ENCODE measurements at regions not wholly inside any gene's neighbourhood (a gene's known extent, or its start where the extent isn't known, plus 50 kb on each side); places are given as distances from the start of the nearest gene placed in this dataset.

DNA sequence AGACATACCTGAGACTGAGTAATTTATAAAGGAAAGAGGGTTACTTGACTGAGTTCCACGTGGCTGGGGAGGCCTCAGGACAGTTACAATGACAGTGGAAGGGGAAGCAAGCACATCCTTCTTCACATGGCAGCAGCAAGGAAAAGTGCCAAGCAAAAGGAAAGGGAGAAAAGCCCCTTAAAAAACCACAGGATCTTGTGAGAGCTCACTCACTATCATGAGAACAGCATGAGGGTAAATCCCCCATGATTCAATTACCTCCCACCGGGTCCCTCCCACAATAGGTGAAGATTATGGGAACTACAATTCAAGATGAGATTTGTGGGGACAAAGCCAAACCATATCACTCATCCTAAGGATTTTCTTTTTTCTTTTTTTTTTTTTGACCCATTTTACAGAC, 177.8 kb upstream of the EEA1 start:
- DNase-seq, result no peak

DNA sequence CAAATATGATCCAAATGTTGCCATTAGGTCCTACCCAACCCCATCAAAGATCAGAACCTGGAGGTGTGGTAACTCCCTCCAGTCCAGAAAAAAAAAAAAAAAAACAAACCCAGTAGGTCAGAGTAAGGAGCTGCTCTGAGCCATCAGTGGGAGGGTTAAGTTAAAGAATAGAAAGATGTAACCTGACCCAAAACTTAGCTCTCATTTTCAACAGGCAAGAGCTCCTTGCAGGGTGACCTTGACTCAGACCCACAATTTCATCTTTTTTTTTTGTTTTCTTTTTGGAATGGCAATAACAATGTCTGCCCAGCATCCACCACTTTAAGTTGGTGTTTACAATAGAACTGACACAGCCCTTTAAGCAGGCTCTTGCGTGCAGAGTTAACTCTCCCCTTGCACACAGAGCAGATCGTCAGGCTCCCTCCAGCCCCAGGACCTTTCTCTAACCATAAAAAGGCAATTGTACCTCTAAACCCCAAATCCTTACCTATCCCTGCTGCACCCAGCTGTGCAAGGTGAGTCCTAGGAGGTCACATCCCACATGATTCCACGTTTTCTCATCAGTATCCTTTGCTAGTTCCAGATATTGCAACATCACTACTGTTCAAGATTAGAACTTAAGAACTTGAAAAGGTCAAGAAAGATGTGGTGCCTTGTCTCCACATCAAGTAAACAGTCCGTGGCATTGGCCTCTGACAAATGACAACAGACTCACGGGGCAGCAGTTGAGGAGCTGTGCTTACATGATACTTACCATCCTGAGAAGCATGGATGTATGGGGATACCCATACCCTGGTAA, 178.6 kb upstream of the EEA1 start:
- DNase-seq, result no peak

DNA sequence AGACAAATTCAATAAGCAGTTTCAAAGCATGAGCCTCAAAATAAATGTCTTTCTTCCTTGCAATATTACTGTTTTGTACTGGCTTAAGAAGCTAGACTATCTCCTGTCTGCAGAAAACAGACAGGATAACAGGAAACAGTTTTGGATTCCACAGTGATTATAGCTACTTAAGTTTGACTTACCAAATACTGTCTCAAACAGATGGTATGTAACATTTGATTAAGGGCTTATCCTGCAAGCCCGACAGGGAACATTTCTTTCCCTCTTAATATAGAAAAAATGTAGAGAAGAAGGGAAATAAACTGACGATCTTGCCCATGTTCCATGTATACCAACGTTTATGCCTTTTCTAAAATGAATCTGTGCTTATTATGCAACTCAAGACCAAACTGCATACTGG, 179.9 kb upstream of the EEA1 start:
- DNase-seq, result no peak

DNA sequence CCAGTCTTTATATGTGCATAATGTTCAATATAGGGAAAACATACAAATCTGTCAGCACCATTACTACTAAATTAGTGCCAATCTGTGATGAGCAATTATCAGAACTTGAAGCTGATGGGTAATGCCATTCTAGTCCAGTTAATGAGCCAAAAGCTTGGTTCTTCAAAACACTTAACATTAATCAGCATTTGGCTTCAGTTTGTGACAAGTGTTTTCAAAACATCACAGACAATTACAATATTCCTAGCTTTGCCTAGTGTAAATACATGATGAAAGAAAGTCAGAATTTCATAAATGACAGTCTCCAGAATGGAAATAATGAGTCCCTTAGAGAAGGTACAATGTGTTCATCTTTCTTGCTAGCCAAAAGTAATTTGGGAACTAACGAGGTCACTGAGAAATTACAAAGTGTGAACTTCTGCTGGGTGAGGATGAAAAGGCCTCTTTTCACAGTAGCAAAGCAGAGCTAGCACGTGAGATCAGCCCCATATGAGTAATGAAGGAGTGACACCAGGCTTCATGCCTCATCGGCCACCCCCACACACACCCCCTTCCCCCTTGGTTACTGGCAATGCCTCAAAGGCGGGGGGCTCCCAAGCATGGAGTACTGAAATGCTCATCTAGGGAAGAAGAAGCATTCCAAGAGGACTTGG, 180.6 kb upstream of the EEA1 start:
- DNase-seq, result no peak

DNA sequence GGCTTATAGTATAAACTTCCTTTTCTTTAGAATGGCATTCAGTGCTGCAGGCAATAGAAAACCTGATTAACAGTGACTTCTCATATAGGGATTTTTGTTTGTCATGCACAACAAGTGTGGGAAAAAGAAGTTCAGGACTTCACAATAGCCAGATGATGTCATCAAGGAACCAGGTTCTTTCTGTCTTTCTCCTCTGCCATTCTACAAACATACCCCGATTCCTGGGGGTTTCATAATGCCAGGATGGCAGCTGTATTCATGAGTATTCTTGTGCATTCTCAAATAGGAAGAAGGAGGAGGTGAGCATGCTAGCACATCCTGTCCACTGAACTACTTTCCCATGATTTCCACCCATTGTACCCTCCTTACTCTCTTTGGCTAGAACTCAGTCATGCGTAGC, 182.7 kb upstream of the EEA1 start:
- DNase-seq, result no peak

DNA sequence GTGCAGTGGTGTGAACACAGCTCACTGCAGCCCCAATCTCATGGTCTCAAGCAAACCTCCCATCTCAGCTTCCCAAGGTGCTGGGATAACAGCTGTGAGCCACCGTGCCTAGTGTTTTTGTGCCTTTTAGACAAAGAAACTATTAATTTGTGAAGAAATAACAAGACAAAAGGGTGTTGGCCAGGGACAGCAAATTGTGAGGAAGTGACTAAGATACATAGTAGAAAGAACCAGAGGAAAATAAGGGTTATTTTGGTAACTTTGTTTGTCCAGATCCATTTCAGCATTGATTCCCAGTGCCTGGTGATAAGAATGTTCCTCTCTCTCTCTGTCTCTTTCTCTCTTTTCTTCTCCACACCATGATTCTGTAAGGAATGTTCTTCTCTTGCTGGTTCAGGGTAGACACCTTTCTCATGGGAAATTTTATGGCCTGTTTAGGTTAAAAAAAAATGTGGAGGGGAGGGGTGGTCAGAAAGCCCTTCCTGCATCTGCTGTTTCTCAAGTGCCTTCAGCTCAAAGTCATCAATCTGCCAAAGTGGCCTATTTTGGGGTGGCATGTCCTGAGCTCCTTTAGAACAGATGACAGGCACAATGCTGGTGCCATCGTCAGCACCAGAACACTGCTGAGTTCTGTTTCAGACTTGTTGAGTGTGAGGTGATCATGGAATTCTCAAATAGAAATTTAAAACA, 184.4 kb upstream of the EEA1 start:
- DNase-seq, result no peak

DNA sequence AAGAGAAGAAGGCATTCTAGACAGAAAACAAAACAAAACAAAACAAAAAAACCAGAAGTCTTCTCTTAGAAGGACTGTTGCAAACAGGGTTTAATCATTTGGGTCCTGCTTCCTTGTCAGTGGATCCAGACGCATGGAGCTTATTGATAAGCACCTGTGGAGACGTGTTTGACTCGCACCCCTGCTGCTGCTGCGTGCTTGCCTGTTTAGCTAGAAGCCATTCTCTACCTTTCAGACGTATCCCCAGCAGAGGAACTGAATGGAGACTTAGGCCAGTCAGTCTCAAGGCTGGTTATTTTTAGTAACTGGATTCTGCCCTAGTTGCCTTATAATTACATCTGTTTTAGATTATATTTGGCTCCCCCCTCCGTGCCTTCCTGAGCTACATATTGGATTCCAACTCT, 186.1 kb upstream of the EEA1 start:
- DNase-seq, result no peak

DNA sequence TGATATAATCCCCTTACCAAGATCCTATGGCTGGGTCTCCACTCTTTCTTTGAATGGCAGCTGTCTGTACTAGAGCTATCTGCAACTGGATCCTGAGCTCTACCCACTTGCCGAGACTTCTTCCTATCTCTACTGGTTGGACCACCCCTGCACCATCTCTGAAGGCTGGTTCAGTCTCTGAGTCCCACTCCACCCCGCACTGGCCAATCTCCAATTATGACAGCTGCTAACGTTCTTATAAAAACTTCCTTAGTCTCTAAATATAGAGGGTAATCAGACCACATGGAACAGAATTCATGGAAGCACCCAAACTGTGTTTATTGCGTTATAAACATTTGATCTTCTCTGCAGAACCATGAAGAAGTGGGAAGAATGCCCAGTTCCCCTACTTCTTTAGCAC, 186.6 kb upstream of the EEA1 start:
- DNase-seq, result no peak

DNA sequence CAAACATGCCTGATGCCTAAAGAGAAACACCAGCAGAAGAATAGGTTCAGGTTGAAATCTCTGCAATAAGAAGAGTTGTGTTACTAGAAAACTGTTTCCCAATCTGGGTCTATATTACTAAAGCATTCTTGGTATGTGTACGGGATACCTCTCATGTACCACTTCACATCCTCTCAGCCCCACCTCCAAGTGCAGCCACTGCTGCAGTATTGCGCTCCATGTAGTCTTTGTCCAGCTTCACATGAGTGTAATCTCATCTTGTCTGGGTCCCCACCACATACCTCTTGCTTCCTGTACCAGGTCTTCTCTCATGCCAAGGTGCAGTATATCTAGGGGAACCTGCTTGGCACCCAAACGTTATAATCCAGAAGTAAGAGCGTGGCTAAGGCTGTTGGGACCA, 187.5 kb upstream of the EEA1 start:
- DNase-seq, result no peak

DNA sequence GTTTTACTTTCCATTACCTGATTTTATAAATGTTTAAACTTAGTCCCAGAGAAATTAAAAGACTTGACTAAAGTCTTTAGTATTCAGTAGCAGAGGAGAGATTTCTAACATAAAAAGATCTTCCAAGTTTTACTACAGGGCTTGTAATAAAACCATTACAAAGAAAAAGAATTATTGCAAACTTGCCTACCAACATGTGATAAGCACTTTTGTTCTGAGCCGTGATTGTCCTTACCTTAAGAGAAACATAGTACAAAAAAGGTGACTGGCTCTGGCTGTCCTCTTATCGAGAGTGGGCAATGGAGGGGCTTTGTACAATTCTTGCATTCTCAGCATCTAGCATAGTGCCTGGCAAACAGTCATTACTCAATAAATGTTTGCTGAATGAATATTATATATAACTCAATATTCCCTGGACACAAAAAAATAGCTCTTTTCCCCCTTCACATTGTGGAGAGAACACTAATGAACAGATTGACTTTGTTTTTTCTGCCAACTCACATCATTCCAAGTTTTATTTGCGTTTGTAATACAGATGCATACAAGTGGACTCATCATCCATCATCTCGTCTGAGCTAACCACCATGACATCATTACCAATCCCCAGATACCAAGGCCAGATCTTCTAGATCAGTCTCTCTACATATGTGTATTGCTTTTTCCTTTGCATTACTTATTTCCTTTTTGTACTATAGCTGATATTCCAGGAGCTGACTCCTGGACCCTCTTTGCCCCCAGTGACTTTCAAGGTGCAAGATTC, 192.8 kb upstream of the EEA1 start:
- DNase-seq, result no peak

DNA sequence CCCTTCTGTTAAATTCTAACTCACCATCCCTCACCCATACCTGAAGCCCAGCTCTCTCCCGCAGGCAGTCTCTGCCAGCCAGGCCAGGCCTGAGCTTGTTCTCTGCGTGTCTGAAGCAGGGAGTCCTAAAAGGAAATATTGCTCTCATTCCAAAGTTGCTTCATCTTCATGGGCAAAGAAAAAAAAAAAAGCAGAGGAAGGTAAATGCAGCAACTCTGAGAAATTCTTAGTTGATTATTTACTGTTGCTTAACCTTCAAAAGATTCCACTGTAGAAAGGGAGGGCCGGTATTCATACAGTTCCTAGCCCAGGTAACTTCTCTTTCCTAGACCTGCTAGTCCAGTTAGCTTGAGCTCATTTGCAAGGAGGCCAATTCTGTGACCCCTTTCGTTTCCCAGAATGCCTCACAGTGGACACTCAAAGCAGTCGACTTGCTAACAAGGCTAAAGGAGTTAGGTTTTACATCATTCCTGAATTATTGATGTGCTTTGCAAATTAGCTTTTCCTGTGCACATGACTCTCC, 193.5 kb upstream of the EEA1 start:
- no peak for DNase-seq

DNA sequence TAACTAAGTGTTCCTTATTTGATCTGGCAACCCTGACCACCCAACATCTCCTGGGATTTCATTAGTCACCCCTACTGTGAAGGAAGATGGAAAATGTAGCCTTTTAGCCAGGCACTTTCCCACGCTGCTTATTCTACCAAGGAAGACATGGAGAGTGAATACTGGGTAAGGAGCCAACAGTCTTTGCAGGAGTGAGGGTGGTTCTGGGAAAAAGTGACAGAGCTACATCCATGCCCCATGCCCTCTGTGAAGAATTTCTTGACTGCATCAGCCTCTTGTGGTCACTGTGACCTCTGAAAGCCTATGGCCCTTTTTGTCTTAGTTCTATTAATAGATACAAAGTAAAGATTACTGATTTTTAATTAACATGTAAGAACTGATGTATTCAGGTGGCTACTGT, 196.0 kb upstream of the EEA1 start:
- DNase-seq, result no peak

DNA sequence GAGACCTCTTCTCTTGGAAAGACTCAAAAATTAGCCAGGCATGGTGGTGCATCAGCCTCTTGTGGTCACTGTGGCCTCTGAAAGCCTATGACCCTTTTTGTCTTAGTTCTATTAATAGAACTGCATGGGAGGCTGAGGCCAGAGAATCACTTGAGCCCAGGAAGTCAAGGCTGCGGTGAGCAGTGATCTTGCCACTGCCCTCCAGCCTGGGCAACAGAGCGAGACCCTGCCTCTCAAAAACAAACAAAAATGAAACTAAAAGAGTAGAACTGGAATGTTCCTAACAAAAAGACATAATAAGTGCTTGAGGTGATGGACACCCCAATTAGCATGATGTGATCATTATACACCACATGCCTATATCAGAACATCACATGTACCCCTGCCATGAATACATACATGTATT, 197.0 kb upstream of the EEA1 start:
- DNase-seq, result no peak

DNA sequence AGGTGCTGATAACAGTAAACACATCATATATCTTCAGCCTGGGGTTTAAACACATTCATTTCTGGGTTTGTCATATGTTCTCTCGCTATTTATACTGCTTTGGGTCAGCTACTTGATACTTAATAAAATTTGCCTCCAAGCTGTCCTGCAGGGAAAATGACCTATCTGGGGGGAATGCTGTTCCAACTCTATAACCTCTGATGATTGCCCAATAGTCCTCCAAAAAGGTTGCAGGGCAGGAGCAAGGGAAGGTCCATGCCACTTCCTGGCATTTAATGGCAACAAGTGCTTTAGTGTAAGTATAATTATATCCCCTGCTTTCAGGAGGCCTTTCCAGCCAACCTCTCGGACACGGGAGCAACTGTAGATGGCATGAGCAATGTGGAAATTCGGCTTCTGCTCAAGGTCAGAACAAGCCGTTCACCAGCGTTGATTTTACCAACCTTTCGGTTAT, 198.0 kb upstream of the EEA1 start:
- no peak for DNase-seq

DNA sequence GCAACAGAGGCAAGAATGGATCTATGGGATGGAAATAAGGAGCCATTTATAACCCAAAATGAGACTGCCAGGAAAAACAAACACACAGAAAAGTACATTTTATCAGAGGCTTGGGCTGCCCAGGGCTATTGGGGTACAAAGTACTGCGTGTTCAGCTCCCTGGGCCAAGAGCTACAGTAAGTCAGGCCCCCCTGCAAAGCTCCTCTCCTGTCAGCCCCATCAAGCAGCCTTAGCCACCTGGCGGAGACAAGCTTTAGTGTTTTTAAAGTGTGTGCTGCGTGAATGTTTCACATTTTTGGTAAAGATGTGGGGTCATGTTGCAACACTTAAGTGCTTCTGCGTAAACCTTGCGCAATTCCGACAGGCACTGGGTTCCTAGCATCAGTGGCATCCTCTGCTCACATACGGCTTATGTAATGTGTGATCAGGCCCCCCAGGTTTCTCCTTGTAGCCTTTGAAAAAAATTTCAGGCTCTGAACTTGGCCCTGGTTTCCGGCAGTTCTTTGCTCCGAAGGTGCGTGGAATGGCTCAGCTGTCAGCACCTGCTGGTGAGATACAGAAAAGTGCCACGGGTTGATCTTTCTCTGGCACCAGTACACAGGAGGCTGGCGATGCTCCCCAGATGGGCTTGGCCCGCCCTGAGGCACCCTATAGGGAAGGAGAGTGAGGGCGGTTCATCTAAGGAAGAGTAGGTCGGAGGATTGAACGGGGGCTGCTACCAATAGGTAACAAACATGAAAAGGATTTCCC, 198.7 kb upstream of the EEA1 start:
- DNase-seq, result peak; percentile 4 to 47

DNA sequence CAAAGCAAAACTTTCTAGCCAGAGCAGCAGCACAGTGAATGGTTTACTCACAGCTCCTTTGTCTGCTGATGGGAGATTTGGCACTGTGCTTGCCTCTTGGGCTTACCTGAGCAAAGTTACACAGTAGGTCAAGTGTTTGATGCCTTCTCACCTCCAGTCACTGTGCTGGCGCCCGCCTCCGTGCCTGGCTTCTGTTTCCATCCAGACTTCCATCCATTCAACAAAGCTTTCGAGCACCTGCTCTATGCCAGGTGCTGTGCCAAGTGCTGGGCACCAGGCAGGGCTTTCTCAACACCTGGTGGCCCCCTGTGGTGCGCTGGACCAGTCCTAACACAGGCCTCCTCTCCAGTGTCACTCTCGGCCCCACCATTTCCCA, 199.2 kb upstream of the EEA1 start:
- DNase-seq, result no peak

DNA sequence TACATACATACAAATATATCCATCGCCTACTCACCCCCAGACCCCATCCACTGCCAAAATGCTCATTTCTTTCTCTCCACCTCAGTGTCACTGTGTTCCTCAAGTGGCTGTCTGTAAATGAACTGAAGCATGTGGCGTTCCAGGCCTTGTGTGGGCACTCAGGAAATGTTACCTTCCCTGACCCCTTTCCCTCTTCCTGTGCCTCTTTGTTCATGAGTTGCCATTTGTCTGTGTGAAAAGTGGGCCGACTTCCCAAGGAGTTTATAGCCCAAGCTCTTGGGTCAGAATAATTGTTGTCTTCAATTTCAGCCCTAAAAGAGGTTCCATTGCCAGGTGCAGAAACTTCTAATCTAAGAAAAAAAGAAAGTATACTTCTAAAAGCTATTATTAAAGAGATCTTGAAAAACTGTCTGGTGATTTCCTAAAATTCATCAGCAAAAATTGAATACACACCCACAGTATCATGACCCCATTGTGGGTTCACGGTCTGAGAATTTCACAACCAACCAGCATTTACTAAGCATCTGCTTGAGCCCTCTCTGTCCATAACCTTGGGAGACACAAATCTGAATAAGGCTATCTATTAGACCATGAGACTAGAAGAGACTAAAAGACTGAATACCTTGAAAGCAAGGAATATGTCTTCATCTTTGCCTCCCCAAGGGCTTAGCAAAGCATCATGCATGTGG, 201.4 kb upstream of the EEA1 start:
- no peak for DNase-seq

DNA sequence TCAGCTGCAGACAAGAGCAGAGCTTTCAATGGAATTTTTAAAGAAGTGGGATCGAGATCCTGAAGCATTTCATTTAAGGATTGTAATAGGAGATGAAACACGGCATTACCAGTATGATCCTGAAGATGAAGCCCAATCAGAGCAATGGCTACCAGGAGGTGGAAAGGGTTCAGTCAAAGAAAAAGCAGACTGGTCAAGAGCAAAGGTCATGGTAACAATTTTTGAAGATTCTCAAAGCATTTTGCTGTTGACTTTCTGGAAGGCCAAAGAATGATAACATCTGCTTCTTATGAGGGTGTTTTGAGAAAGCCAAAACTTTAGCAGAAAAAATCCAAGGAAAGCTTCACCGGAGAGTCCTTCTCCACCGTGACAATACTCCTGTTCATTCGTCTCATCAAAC, 204.3 kb upstream of the EEA1 start:
- DNase-seq, result no peak

DNA sequence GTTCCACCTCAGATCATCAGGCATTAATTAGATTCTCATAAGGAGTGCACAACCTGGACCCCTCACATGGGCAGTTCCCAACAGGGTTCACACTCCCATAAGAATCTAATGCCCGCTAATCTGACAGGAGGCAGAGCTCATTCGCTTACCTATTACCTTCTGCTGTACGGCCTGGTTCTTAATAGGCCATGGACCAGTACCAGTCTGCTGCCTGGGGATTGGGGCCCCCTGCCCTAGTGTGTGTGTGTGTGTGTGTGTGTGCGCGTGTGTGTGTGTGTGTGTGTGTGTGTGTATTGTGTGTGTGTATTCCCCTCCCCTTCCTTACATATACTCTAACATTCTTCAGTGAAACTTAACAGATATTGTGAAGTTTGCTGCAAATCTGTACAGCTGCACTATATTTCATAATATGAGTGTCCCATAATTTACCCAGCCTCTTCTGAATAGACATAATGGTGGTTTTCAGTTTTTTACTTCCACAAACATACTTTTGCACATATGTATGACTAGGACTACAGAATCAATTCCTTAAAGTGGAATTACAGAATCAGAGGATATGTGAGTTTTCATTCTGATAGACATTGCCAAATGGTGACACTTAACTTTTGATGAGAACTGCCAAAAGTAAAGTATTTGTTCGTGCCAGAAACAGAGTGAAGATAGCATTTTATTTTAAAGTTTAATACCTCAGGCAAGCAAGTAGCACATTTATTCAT, 205.2 kb upstream of the EEA1 start:
- DNase-seq, result no peak

DNA sequence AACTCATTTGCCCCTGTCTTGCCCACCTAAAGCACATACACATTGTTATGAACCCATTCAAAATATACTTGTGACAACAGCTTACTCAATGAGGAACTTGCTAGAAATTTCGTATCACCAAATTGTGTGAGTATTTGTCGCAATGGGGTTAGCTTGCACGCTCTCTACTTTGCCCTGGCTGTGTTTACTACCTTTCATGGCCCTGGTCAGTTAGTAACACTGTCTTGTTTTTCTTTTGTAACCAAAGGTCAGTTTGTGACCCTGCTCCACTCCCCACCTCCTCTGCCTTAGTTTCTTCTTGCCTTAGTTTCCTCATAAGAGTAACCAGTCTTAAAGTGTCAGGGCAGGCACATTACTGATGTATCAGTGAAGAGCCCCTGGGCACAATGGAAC, 205.8 kb upstream of the EEA1 start:
- no peak for DNase-seq
